Liver (tissue), 8 donors: ENCODE measurements at regions not wholly inside any gene's neighbourhood (a gene's known extent, or its start where the extent isn't known, plus 50 kb on each side); places are given as distances from the start of the nearest gene placed in this dataset.

ENCODE experiments used
- DNase-seq: peaks from one replicate; pipeline ENCODE4 v3.0.0-alpha.2; 2017; ENCODE audit warnings: low spot score
- H3K27ac ChIP-seq, 2 donors: one replicate each; pipeline ENCODE4 v1.7.0; 2013; ENCODE audit warnings: inconsistent platforms in 2 of 2, low read length in 2 of 2, control low read depth in 1 of 2, low read depth in 1 of 2, mild to moderate bottlenecking in 1 of 2
- H3K27me3 ChIP-seq, 4 donors: one replicate each; pipeline versions ENCODE4 v1.6.1 to v1.7.0; 2013; ENCODE audit warnings: low read length in 3 of 4, inconsistent platforms in 1 of 4, mild to moderate bottlenecking in 1 of 4, moderate library complexity in 1 of 4; ENCODE audit not compliant: control insufficient read depth in 4 of 4, insufficient read depth in 4 of 4
- H3K36me3 ChIP-seq, 4 donors: one replicate each; pipeline versions ENCODE4 v1.6.1 to v1.7.0; 2013; ENCODE audit warnings: low read length in 3 of 4, mild to moderate bottlenecking in 3 of 4, low read depth in 1 of 4, moderate library complexity in 1 of 4; ENCODE audit not compliant: control insufficient read depth in 4 of 4, insufficient read depth in 3 of 4
- H3K4me1 ChIP-seq, 4 donors: one replicate each; pipeline versions ENCODE4 v1.6.1 to v1.7.0; 2013; ENCODE audit warnings: low read length in 3 of 4, mild to moderate bottlenecking in 3 of 4, moderate library complexity in 1 of 4; ENCODE audit not compliant: control insufficient read depth in 4 of 4, insufficient read depth in 4 of 4
- H3K4me3 ChIP-seq, 3 donors: one replicate each; pipeline versions ENCODE4 v1.6.1 to v1.7.0; 2013; ENCODE audit warnings: low read length in 3 of 3, control low read depth in 1 of 3, low read depth in 1 of 3, mild to moderate bottlenecking in 1 of 3
- H3K9ac ChIP-seq, 2 donors: one replicate each; pipeline ENCODE4 v1.7.0; 2013; ENCODE audit warnings: low read length in 2 of 2, mild to moderate bottlenecking in 2 of 2, moderate library complexity in 2 of 2, control low read depth in 1 of 2, low read depth in 1 of 2
- H3K9me3 ChIP-seq, 4 donors: one replicate each; pipeline versions ENCODE4 v1.6.1 to v1.7.0; 2013; ENCODE audit warnings: low read length in 3 of 4; ENCODE audit not compliant: control insufficient read depth in 4 of 4
- CTCF ChIP-seq: fragments of 150-350 bp; IDR thresholded peaks from 2 replicates; pipeline ENCODE4 v1.5.1; 2017; ENCODE audit warnings: improper control_type of control experiment, low read depth, low read length; ENCODE audit not compliant: missing input control
- EGR1 ChIP-seq, 2 donors: IDR thresholded peaks; 2 replicates each; pipeline ENCODE4 v1.6.1; 2016 to 2018; ENCODE audit warnings: antibody characterized with exemption in 2 of 2, low read depth in 2 of 2
- FOXA1 ChIP-seq: IDR thresholded peaks from 2 replicates; pipeline ENCODE4 v1.6.1; 2016; ENCODE audit warnings: antibody characterized with exemption
- GABPA ChIP-seq, 2 donors: IDR thresholded peaks in 1 of 2; conservative IDR thresholded peaks in 1 of 2; 2 replicates each; pipeline ENCODE4 v1.6.1; 2016; ENCODE audit warnings: antibody characterized with exemption in 2 of 2, mild to moderate bottlenecking in 1 of 2, moderate library complexity in 1 of 2
- HNF4A ChIP-seq, 2 donors: conservative IDR thresholded peaks; 2 replicates each; pipeline ENCODE4 v1.6.1; 2016; ENCODE audit warnings: antibody characterized with exemption in 2 of 2, mild to moderate bottlenecking in 2 of 2
- HNF4G ChIP-seq: IDR thresholded peaks from 2 replicates; pipeline ENCODE4 v1.6.1; 2016; ENCODE audit warnings: antibody characterized with exemption
- JUND ChIP-seq, 2 donors: IDR thresholded peaks; 2 replicates each; pipeline ENCODE4 v1.6.1; 2016; ENCODE audit warnings: antibody characterized with exemption in 2 of 2
- NR2F2 ChIP-seq: IDR thresholded peaks from 2 replicates; pipeline ENCODE4 v1.6.1; 2016; ENCODE audit warnings: antibody characterized with exemption
- RAD21 ChIP-seq, 2 donors: IDR thresholded peaks; 2 replicates each; pipeline ENCODE4 v1.6.1; 2016; ENCODE audit warnings: antibody characterized with exemption in 2 of 2, mild to moderate bottlenecking in 2 of 2
- REST ChIP-seq: IDR thresholded peaks from 2 replicates; pipeline ENCODE4 v1.6.1; 2016; ENCODE audit warnings: antibody characterized with exemption, mild to moderate bottlenecking
- RXRA ChIP-seq, 2 donors: IDR thresholded peaks; 2 replicates each; pipeline ENCODE4 v1.6.1; 2017 to 2018; ENCODE audit warnings: antibody characterized with exemption in 2 of 2, mild to moderate bottlenecking in 1 of 2
- SP1 ChIP-seq: IDR thresholded peaks from 2 replicates; pipeline ENCODE4 v1.6.1; 2018; ENCODE audit warnings: antibody characterized with exemption, mild to moderate bottlenecking
- TAF1 ChIP-seq: conservative IDR thresholded peaks from 2 replicates; pipeline ENCODE4 v1.6.1; 2016; ENCODE audit warnings: antibody characterized with exemption, mild to moderate bottlenecking
- ZBTB33 ChIP-seq: IDR thresholded peaks from 2 replicates; pipeline ENCODE4 v1.6.1; 2016; ENCODE audit warnings: antibody characterized with exemption
- whole genome bisulfite sequencing: extraction: QIAGEN DNeasy Blood & Tissue Kit; methylation state at CpG from one replicate; pipeline ENCODE4 v1.1.7; 2013; 5-methylcytosine and 5-hydroxymethylcytosine counted together
- TF ChIP-seq, protein P1 (sequence below): IDR thresholded peaks from 2 replicates; pipeline ENCODE4 v1.6.1; 2016; ENCODE audit warnings: antibody characterized with exemption
- donor health status: healthy.
- donor health status: healthy.
- donor health status: healthy.
- donor health status: healthy.
- donor health status: healthy.

GRCh38 chr20:39911497-39911896 is 777.5 kb downstream of the MAFB start (continued):
- no peak for TF ChIP-seq ZBTB33
- no peak for TF ChIP-seq HNF4A (conservative IDR thresholded peaks at IDR 0.05)
- no peak for TF ChIP-seq EGR1 (IDR thresholded peaks at IDR 0.05; ENCODE audit: low read depth in 2 of 2)
- TF ChIP-seq HNF4G, result no peak
- TF ChIP-seq, protein P1, sequence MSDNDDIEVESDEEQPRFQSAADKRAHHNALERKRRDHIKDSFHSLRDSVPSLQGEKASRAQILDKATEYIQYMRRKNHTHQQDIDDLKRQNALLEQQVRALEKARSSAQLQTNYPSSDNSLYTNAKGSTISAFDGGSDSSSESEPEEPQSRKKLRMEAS, result no peak

GRCh38 chr20:39910536-39910935 is 778.5 kb downstream of the MAFB start:
- Histone ChIP-seq H3K4me3 (no peak overlapping the region), H3K4me1 (no peaks in the 10 kb centered on the region), H3K9ac (no peak overlapping the region), H3K36me3 (no peaks in the 10 kb centered on the region), H3K27ac (no peak overlapping the region), H3K27me3 (no peaks in the 10 kb centered on the region), H3K9me3 (no peaks in the 10 kb centered on the region)
- DNase-seq, result no peak
- TF ChIP-seq GABPA (IDR thresholded peaks at IDR 0.05 in 1 of 2, conservative IDR thresholded peaks at IDR 0.05 in 1 of 2), result no peak
- TF ChIP-seq RAD21 (IDR thresholded peaks at IDR 0.05), result no peak
- TF ChIP-seq SP1, result no peak
- TF ChIP-seq RXRA (IDR thresholded peaks at IDR 0.05), result no peak
- no peak for TF ChIP-seq JUND (IDR thresholded peaks at IDR 0.05)
- no peak for TF ChIP-seq EGR1 (IDR thresholded peaks at IDR 0.05; ENCODE audit: low read depth in 2 of 2)
- no peak for TF ChIP-seq REST
- no peak for TF ChIP-seq ZBTB33
- TF ChIP-seq, protein P1, result no peak
- no peak for TF ChIP-seq FOXA1
- TF ChIP-seq CTCF, result no peak
- TF ChIP-seq HNF4G, result no peak
- TF ChIP-seq TAF1, result no peak
- no peak for TF ChIP-seq NR2F2
- 72% methylated on average over 2 of the region's 2 CpGs for WGBS
